Erythroblast (primary cell): ENCODE measurements at regions not wholly inside any gene's neighbourhood (a gene's known extent, or its start where the extent isn't known, plus 50 kb on each side); places are given as distances from the start of the nearest gene placed in this dataset.

Experiments used
- GATA1 ChIP-seq: IDR thresholded peaks from 2 replicates; pipeline ENCODE4 v1.6.1; 2011; ENCODE audit warnings: low read depth, mild to moderate bottlenecking, control low read depth, low read length, moderate library complexity
- POLR2A ChIP-seq: IDR thresholded peaks from 2 replicates; pipeline ENCODE4 v1.6.1; 2011; ENCODE audit warnings: mild to moderate bottlenecking, low read length

GRCh38 chr15:101568821-101569555 is 79.5 kb upstream of the PCSK6 start:
- no peak for TF ChIP-seq POLR2A
- no peak for TF ChIP-seq GATA1
